Neural cell (in vitro differentiated cells): ENCODE measurements at regions not wholly inside any gene's neighbourhood (a gene's known extent, or its start where the extent isn't known, plus 50 kb on each side); places are given as distances from the start of the nearest gene placed in this dataset.

ENCODE experiments used
- CTCF ChIP-seq: fragments of 450-650 bp; IDR thresholded peaks from 2 replicates; pipeline ENCODE4 v1.5.1; 2014; ENCODE audit warnings: antibody characterized with exemption, mild to moderate bottlenecking, moderate library complexity; ENCODE audit not compliant: poor library complexity, severe bottlenecking
- EP300 ChIP-seq: fragments of 450-650 bp; conservative IDR thresholded peaks from 2 replicates; pipeline ENCODE4 v1.6.1; 2014; ENCODE audit warnings: antibody characterized with exemption, mild to moderate bottlenecking, moderate library complexity; ENCODE audit not compliant: poor library complexity, severe bottlenecking
- EZH2 ChIP-seq: fragments of 200-600, 300-800 bp; shearing (Covaris generic), sonication (generic); IDR thresholded peaks from 2 replicates; pipeline ENCODE4 v1.6.1; 2014; ENCODE audit warnings: antibody characterized with exemption, low read length, borderline replicate concordance, mild to moderate bottlenecking; ENCODE audit not compliant: insufficient read depth, poor library complexity, severe bottlenecking

DNA sequence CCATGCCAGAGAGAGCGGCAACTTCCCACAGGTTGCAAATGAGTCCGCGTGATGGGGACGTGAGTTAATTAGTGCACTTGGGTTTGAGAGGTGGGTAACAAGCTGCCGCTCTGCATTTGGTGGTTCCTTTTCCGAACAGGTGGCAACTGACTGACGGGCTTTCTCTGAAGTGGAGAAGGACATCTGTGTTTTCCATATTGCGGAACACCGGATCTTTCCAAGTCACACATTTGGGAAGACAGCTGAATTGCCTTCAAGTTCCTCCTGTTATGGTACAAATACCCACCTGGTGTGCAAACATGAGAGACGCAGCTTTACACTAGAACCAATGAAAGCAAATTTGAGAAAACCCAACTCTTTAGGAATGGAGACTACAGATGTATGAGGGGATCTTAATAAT, 451.3 kb upstream of the ZFHX3 start:
- TF ChIP-seq CTCF (no peak), EP300 (no peak), EZH2 (no peak)
